SU-DHL-6 (cell line): ENCODE measurements at regions not wholly inside any gene's neighbourhood (a gene's known extent, or its start where the extent isn't known, plus 50 kb on each side); places are given as distances from the start of the nearest gene placed in this dataset.
"Not testable (repeated sequence)": the region's sequence is repeated elsewhere in the genome, so short reads cannot be mapped to it uniquely, and the experiment has no call there.

ENCODE experiments used
- H2AFZ ChIP-seq: fragments of 200-600 bp; sonication (generic); 2 replicates; pipeline ENCODE4 v1.6.1; 2014; ENCODE audit warnings: low read depth, mild to moderate bottlenecking, moderate library complexity, mixed read lengths, antibody characterized with exemption, low read length; ENCODE audit not compliant: severe bottlenecking
- H3F3A ChIP-seq: fragments of 200-600 bp; shearing (Covaris generic); 2 replicates; pipeline ENCODE4 v1.6.0; 2016; ENCODE audit warnings: antibody characterized with exemption, mild to moderate bottlenecking; ENCODE audit not compliant: insufficient read depth
- H3K27ac ChIP-seq: fragments of 200-600 bp; sonication (generic); 2 replicates; pipeline ENCODE4 v1.5.1; 2016; ENCODE audit warnings: low read depth, mild to moderate bottlenecking, low read length, moderate library complexity, mixed read lengths
- H3K27me3 ChIP-seq: fragments of 200-600 bp; sonication (generic), shearing (Covaris generic); 2 replicates; pipeline ENCODE4 v1.6.0; 2014; ENCODE audit warnings: mild to moderate bottlenecking, low read length
- H3K36me3 ChIP-seq: fragments of 200-600 bp; sonication (generic); 2 replicates; pipeline ENCODE4 v1.6.1; 2014; ENCODE audit warnings: mild to moderate bottlenecking, low read length, mixed read lengths
- H3K4me2 ChIP-seq: fragments of 300-600, 200-600 bp; shearing (Covaris generic), sonication (generic); 2 replicates; pipeline ENCODE4 v1.6.0; 2014; ENCODE audit warnings: low read length, low read depth, mild to moderate bottlenecking; ENCODE audit not compliant: poor library complexity, severe bottlenecking
- H3K4me3 ChIP-seq: fragments of 200-600 bp; sonication (generic); 2 replicates; pipeline ENCODE4 v1.5.1; 2014; ENCODE audit warnings: antibody characterized with exemption, low read length, mild to moderate bottlenecking, mixed read lengths; ENCODE audit not compliant: insufficient read depth, poor library complexity, severe bottlenecking
- H3K79me2 ChIP-seq: fragments of 200-600 bp; sonication (generic); 2 replicates; pipeline ENCODE4 v1.6.1; 2014; ENCODE audit warnings: mild to moderate bottlenecking, low read length, moderate library complexity; ENCODE audit not compliant: insufficient read depth
- H3K9ac ChIP-seq: fragments of 200-600 bp; sonication (generic); 2 replicates; pipeline ENCODE4 v1.7.0; 2014; ENCODE audit warnings: mild to moderate bottlenecking, low read length
- H3K9me2 ChIP-seq: fragments of 200-600 bp; sonication (generic); replicated peaks from 2 replicates; pipeline ENCODE4 v1.6.1; 2014; ENCODE audit warnings: low read length; ENCODE audit not compliant: insufficient read depth
- H3K9me3 ChIP-seq: fragments of 200-600 bp; sonication (generic); 2 replicates; pipeline ENCODE4 v1.6.1; 2014; ENCODE audit warnings: low read length, mixed read lengths; ENCODE audit not compliant: insufficient read depth
- H4K20me1 ChIP-seq: fragments of 200-600 bp; sonication (generic); 2 replicates; pipeline ENCODE4 v1.6.1; 2014; ENCODE audit warnings: low read depth, mild to moderate bottlenecking, antibody characterized with exemption, low read length, moderate library complexity, mixed read lengths
- CTCF ChIP-seq: fragments of 200-600 bp; sonication (generic); IDR thresholded peaks from one replicate; pipeline ENCODE4 v1.5.1; 2017; ENCODE audit warnings: antibody characterized with exemption, mild to moderate bottlenecking, low read length, moderate library complexity; ENCODE audit not compliant: insufficient read depth, poor library complexity, severe bottlenecking
- EZH2phosphoT487 ChIP-seq: fragments of 200-600 bp; sonication (generic), shearing (Covaris generic); conservative IDR thresholded peaks from 2 replicates; pipeline ENCODE4 v1.6.1; 2018; ENCODE audit warnings: mild to moderate bottlenecking, antibody characterized with exemption, low read length, moderate library complexity, mixed read lengths

GRCh38 chr6:60763464-60764080 lies 1522.5 kb downstream of the KHDRBS2 start:
- not testable (repeated sequence) for H3K9ac ChIP-seq, H3K79me2 ChIP-seq, H3K9me2 ChIP-seq, H3K27ac ChIP-seq, H3F3A ChIP-seq, H3K36me3 ChIP-seq, H4K20me1 ChIP-seq, H2AFZ ChIP-seq, H3K9me3 ChIP-seq, H3K4me2 ChIP-seq, H3K27me3 ChIP-seq, H3K4me3 ChIP-seq

- H3K9me3 ChIP-seq, H3K36me3 ChIP-seq, H3F3A ChIP-seq, H3K27ac ChIP-seq, H3K9ac ChIP-seq, H2AFZ ChIP-seq, H3K9me2 ChIP-seq, H3K4me2 ChIP-seq, H3K4me3 ChIP-seq, H4K20me1 ChIP-seq, H3K79me2 ChIP-seq, H3K27me3 ChIP-seq: not testable (repeated sequence)
Observed at GRCh38 chr6:60760928-60761327, 1525.1 kb downstream of the KHDRBS2 start.

- H3K36me3 ChIP-seq, H2AFZ ChIP-seq, H3K9me3 ChIP-seq, H3K27me3 ChIP-seq, H3K9ac ChIP-seq, H4K20me1 ChIP-seq, H3F3A ChIP-seq, H3K79me2 ChIP-seq, H3K4me2 ChIP-seq, H3K27ac ChIP-seq, H3K4me3 ChIP-seq, H3K9me2 ChIP-seq: not testable (repeated sequence)
Observed at GRCh38 chr6:60759149-60759825, 1526.7 kb downstream of the KHDRBS2 start.

- H3K9ac ChIP-seq, H3K36me3 ChIP-seq, H3K4me2 ChIP-seq, H3K27me3 ChIP-seq, H3K4me3 ChIP-seq, H3K79me2 ChIP-seq, H3F3A ChIP-seq, H3K27ac ChIP-seq, H3K9me2 ChIP-seq, H3K9me3 ChIP-seq, H4K20me1 ChIP-seq, H2AFZ ChIP-seq: not testable (repeated sequence)
Observed at GRCh38 chr6:60758725-60759124, 1527.3 kb downstream of the KHDRBS2 start.

GRCh38 chr6:60754879-60755278 lies 1531.1 kb downstream of the KHDRBS2 start:
- H3K79me2 ChIP-seq: no peaks in the 10 kb centered on the region
- H3K9ac ChIP-seq: no peak overlapping the region
- H3K4me2 ChIP-seq: no peak overlapping the region
- H3K36me3 ChIP-seq: no peaks in the 10 kb centered on the region
- no peaks in the 10 kb centered on the region for H3F3A ChIP-seq
- no peak overlapping the region for H2AFZ ChIP-seq
- no peak overlapping the region for H3K27ac ChIP-seq
- no peaks in the 10 kb centered on the region for H3K9me3 ChIP-seq
- no peaks in the 10 kb centered on the region for H3K27me3 ChIP-seq
- TF ChIP-seq CTCF (no peak), EZH2phosphoT487 (no peak)
- H3K4me3 ChIP-seq: no peak overlapping the region
- no peaks in the 10 kb centered on the region for H3K9me2 ChIP-seq
- H4K20me1 ChIP-seq: no peaks in the 10 kb centered on the region

- not testable (repeated sequence) for H2AFZ ChIP-seq, H3K27ac ChIP-seq, H4K20me1 ChIP-seq, H3K27me3 ChIP-seq, H3K36me3 ChIP-seq, H3K4me2 ChIP-seq, H3K9me2 ChIP-seq, H3K79me2 ChIP-seq, H3F3A ChIP-seq, H3K9ac ChIP-seq, H3K9me3 ChIP-seq, H3K4me3 ChIP-seq
Observed at GRCh38 chr6:60750353-60751081, 1535.5 kb downstream of the KHDRBS2 start.
